GM11168 (cell line): ENCODE measurements at regions not wholly inside any gene's neighbourhood (a gene's known extent, or its start where the extent isn't known, plus 50 kb on each side); places are given as distances from the start of the nearest gene placed in this dataset.
"Not testable (repeated sequence)": the region's sequence is repeated elsewhere in the genome, so short reads cannot be mapped to it uniquely, and the experiment has no call there.

ENCODE experiments used
- in situ Hi-C: fragments of 300-500 bp; cut with MboI; formaldehyde crosslinking; loops from one replicate; pipeline ENCODE4 v1.12.0; 2022; ENCODE audit warnings: low sequenced_read_pairs; ENCODE audit not compliant: unreplicated experiment

- in situ Hi-C loops = not testable (repeated sequence)
These were observed 220.8 kb upstream of the DTNBP1 start for GRCh38 chr6:15883593-15883992.

DNA sequence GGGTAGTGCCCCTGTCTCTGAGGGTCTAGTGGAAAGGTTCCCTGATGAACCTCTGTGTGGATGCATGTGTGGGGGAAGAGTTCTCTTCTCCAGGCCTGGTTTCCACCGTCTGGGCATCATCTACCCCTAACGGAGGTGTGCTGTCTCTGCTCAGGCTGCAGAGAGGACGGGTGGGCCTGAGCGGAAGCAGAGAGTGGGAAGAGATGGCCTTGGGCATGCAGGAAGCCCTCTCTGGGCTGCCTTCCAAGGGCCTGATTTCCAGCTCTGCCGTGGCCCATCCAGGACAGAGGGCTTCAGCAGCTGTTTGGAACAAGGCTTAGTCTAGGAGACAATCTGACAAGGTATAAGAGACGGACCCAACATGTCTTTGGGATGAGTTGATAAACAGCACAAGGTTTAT lies 220.1 kb upstream of the DTNBP1 start:
- in situ Hi-C loops = no loop called here

- in situ Hi-C loops = no loop called here
These were observed 219.5 kb upstream of the DTNBP1 start for GRCh38 chr6:15882345-15882744.

DNA sequence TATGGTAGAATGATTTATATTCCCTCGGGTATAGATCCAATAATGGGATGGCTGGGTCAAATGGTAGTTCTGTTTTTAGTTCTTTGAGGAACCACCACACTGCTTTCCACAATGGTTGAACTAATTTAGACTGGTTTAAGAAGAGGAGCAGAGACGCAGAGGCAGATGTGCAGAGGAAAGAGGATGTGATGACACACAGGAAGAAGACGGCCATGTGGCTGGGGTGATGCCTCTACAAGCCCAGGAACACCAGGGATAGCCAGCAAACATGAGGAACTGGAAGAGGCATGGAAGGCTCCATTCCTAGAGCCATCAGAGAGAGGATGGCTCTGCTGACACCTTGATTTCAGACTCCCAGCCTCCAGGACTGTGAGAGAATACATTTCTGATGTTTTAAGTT lies 218.3 kb upstream of the DTNBP1 start:
- in situ Hi-C loops = no loop called here

DNA sequence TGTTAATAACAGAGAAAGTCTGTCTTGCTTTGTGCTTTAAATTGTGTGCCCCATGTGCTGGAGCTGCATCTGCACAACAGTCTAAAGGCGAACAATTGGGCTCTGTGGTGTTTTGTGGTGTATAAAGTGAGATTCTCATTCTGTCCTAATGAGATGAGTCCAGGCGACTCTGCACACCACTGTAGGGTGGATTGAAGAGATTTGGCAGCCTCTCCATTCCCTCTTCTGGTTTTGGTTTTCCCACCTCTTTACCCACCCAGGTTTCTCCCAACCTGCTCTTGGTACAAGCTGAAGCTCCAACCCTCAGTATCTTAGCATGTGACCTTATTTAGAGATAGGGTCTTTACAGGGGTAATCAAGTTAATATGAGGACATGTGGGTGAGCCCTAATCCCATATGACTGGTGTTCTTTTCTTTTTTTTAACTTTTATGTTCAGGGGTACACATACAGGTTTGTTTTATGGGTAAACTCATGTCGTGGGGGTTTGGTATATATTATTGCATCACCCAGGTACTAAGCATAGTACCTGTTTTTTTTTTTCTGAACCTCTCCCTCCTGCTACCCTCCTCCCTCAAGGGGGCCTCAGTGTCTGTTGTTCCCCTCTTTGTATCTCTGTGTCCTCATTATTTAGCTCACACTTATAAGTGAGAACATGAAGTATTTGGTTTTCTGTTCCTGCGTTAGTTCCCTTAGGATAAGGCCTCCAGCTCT lies 217.6 kb upstream of the DTNBP1 start:
- in situ Hi-C loops = no loop called here

DNA sequence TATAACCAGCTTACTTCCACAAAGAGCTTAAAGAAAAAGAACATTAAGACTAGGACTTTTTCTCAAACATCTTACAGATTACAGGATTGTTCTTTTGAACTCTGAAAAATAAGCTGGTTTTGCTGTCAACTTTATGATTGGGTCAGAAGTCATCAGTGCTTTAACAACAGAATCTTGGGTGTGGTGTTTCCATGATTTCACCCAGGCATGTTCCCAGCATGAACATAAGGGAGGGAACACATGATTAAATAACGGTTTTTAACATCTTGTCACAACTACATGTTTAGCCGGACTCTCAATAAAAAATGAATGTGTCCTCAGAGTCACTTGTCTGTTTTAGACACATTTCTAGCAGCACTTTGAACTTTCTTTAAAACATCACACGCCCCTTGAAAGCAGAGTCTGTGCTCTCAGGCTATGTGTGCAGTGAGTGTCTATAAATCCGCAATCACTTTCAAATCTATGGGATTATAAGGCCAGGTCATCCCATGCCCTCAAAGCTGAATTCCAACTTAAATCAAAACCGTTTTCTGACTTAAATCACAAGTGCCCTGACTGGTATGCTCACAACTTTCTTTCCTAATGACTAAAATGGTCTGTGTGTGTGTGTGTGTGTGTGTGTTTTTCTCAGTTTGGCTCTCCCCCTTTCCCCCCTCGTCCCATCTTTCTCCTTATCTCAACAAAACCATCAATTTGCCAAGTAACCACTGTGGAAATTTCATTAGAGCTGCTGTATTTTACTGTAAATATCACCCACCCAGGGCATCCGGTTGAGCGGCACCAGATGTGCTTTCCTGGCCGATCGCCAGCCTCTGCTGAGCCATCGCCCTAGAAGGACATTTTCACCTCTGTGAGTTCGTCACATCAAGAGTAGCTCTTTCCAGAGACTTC lies 216.8 kb upstream of the DTNBP1 start:
- in situ Hi-C loops = no loop called here

GRCh38 chr6:15877231-15877630 lies 214.4 kb upstream of the DTNBP1 start:
- in situ Hi-C loops = no loop called here

DNA sequence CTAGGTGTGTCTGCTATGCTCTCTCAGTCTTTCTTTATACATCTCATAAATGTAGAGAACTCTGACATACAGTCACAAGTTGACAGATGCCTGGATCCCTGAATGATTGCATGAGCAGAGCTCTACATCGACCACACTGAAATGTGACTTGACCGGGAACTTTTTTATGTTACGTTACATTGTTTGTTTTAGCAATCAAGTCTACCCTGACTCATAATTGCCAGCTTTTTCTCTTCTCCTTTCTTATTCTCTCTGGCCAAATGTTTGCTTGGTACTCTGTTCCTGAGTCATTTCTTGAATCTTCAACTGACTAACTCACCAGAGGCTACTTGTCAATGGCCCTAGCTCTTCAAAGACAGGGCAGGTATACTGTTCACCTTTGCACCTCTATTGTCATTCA lies 213.6 kb upstream of the DTNBP1 start:
- in situ Hi-C loops = no loop called here

- in situ Hi-C loops = no loop called here
These were observed 213.0 kb upstream of the DTNBP1 start for GRCh38 chr6:15875797-15876196.

- in situ Hi-C loops = no loop called here
These were observed 212.0 kb upstream of the DTNBP1 start for GRCh38 chr6:15874821-15875220.

GRCh38 chr6:15874326-15874725 lies 211.5 kb upstream of the DTNBP1 start:
- in situ Hi-C loops = no loop called here

DNA sequence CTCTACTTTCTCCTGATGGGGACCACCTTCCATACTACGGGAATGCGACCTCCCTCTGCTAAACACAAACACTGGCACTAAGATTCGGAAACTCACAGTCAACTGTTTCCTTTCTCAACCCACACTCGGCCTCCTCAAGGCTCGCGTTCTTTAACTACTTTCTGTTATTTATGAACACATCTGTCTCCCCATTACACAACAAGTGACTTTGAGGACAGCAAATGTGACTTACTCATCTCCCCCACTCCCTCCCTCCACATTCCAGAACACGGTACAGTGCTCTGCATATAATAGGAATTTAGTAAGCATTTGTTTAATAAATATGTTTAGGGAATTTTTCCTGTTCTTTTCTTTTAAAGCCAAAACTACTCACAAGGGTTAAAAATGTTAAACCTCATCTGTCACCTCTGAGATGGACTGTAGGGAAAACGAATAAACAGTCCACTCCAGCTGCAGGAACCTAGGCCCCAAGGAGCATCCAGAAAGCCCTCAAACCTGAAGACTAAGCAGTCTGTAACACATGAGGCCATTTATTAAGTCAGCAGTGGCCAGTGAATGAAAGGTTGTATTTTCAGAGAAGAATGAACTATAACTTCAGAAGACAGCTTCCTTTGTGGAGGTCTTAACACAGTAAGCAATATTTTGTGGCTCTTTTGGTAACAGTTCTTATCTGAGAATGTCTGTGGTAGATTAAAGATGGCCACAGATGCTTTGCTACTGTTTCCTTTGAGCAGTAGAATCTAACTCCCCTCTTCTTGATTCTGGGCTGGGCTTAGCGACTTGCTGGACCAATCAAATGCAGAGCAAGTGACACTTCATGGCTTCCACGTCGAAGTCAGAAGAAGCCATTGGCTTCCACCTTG lies 209.6 kb upstream of the DTNBP1 start:
- in situ Hi-C loops = no loop called here

DNA sequence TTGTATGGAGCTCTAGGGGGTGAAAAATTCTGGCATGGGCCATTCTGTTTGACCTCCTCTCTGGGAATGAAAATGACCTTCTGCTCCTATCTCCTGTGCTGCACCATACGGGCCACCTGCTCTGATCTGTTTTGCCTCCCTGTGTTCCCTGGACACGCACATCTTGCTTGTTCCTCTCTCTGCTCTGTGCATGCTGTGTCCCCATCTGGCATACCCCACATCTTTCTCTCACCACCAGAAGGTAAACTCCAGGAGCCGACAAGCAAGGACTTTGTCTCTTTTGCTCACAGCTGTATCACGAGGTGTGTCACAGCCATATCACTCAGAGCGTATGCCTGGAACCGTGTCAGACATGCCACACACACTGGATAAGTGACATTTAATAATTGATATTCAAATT lies 208.4 kb upstream of the DTNBP1 start:
- in situ Hi-C loops = no loop called here

DNA sequence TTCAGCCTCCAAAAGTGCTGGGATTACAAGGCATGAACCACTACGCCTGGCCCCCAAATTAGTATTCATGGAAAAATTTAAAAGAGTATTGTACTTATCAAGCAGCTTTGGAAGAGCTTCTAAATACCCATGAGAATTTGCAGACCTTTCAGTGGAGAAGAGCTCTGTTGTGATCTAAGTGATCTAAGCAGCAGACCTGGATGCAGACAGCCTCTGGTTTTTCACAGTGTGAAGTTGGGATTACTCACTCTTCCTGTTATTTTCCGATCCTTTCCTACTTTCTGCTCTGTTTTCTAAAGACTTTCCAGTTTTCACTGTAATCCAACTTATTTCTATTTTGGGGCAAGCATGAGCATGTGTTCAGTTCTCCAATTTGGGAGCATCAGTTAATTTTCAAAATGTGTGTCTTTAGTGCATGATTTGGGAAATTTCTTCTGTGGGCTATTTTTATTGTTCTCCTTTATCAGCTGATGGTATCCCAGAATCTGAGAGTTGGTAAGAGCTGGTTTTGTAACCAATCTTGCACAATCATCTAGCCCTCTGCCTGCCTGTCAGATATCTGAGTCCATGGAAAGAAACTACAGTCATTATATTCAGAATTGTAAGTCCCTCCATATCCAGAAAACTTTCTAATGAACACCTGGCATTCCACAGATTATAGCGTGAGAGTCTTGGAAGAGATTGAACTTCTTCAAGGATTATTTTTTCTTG lies 207.7 kb upstream of the DTNBP1 start:
- in situ Hi-C loops = no loop called here

GRCh38 chr6:15864708-15865062 lies 201.9 kb upstream of the DTNBP1 start:
- in situ Hi-C loops = no loop called here

- in situ Hi-C loops = no loop called here
These were observed 201.3 kb upstream of the DTNBP1 start for GRCh38 chr6:15864038-15864707.

GRCh38 chr6:15862810-15863209 lies 200.0 kb upstream of the DTNBP1 start:
- in situ Hi-C loops = no loop called here

- in situ Hi-C loops = no loop called here
These were observed 198.7 kb upstream of the DTNBP1 start for GRCh38 chr6:15861486-15861885.

DNA sequence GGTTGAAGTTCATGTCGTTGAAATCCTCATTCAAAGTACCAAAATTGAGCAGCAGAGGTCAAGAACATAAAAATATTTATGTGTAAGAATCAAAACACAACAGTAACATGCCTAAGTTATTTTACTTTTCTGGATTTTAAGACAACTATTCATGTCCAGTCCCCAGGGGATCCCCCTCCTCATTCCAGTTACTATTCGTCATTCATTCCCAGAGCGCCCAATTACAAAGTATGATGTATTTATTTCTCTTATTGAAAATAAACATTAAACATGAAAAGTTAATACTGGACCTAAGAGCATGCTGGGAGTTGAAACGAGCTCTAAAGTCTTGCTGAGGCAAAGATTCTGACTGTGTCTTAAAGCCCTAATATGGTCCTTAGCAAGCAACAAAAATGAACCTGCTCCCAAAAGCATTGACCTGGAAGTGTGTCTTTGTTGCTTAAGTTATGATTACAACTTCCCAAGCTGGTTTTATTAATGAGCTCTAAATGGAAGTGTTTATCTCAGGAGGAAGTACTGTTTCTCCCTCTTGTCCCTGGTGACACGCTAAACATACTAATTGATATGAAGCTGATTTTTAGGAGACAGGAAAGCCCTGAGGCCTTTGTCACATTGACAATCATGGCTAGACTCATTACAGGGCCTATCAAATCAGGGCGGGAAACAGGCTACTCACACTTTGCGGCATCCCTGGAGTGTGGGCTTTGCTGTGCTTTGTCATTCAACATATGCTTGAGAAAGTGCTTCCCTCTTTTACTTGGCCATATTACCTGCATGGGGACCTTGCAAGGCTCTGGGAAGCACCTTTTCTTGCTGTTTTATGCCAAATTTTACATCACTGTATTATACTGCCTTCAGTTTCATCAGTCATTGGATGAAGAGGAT lies 192.2 kb upstream of the DTNBP1 start:
- in situ Hi-C loops = no loop called here
